Lower leg skin (tissue), 3 donors: ENCODE measurements at regions not wholly inside any gene's neighbourhood (a gene's known extent, or its start where the extent isn't known, plus 50 kb on each side); places are given as distances from the start of the nearest gene placed in this dataset.

ENCODE experiments used
- POLR2A ChIP-seq, 2 donors: fragments of 450-650 bp; IDR thresholded peaks; one replicate each; pipeline ENCODE4 v1.6.1; 2016 to 2017; ENCODE audit warnings: antibody characterized with exemption in 2 of 2, mild to moderate bottlenecking in 1 of 2, moderate library complexity in 1 of 2
- TF ChIP-seq, protein P1 (sequence below), 3 donors: fragments of 450-650 bp; IDR thresholded peaks; one replicate each; pipeline ENCODE4 v1.5.1; 2016; ENCODE audit warnings: antibody characterized with exemption in 3 of 3, mild to moderate bottlenecking in 3 of 3, moderate library complexity in 2 of 3

DNA sequence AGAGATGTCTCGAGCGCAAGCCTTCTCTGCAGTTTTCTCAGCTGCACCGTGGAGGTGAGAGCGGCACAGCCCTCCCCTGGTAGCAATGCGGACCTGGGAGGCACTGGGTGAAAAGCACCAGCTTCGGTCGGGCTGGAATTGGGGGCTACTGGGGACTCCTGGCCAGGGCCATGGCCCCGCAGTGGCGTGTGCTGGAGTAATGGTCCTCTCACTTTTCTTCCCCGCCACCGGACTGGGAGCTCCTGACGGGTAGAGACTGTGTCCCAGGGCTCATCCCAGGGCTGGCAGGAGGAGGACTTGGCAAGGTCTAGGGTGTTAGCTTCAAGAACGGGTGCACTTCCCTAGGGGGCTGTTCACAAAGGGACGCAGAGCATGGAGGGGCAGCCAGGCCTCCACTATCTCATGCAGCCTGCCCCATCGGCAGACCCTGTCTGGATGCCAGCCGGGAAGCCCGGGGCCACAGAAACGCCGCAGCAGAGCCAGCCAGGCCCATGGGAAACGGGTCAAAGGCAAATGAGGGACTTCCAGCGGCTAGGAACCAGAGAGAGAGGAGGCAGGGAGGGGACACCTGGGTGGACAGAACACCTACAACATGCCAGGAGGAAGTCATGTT, 92.6 kb upstream of the MVB12B start:
- TF ChIP-seq, protein P1, sequence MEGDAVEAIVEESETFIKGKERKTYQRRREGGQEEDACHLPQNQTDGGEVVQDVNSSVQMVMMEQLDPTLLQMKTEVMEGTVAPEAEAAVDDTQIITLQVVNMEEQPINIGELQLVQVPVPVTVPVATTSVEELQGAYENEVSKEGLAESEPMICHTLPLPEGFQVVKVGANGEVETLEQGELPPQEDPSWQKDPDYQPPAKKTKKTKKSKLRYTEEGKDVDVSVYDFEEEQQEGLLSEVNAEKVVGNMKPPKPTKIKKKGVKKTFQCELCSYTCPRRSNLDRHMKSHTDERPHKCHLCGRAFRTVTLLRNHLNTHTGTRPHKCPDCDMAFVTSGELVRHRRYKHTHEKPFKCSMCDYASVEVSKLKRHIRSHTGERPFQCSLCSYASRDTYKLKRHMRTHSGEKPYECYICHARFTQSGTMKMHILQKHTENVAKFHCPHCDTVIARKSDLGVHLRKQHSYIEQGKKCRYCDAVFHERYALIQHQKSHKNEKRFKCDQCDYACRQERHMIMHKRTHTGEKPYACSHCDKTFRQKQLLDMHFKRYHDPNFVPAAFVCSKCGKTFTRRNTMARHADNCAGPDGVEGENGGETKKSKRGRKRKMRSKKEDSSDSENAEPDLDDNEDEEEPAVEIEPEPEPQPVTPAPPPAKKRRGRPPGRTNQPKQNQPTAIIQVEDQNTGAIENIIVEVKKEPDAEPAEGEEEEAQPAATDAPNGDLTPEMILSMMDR (IDR thresholded peaks at IDR 0.05), result no peak
- TF ChIP-seq POLR2A (IDR thresholded peaks at IDR 0.05), result no peak
